ENCODE measurements at regions not wholly inside any gene's neighbourhood (a gene's known extent, or its start where the extent isn't known, plus 50 kb on each side); places are given as distances from the start of the nearest gene placed in this dataset.

- no peak for TF ChIP-seq ZFP30 (CRISPR knock-in tag; IDR thresholded peaks at IDR 0.05)
- TF ChIP-seq BACH2 (CRISPR knock-in tag; IDR thresholded peaks at IDR 0.05; ENCODE audit: borderline replicate concordance), result no peak
Measured at GRCh38 chr2:18045230-18045629, 166.8 kb downstream of the KCNS3 start.
